ENCODE measurements at regions not wholly inside any gene's neighbourhood (a gene's known extent, or its start where the extent isn't known, plus 50 kb on each side); places are given as distances from the start of the nearest gene placed in this dataset.

GRCh38 chr17:5781236-5781927 lies 197.1 kb upstream of the NLRP1 start:
- TF ChIP-seq CTCF (IDR thresholded peaks at IDR 0.05; ENCODE audit: low read depth, low read length) (no peak), EZH2phosphoT487 (IDR thresholded peaks at IDR 0.05; ENCODE audit: low read depth) (no peak)
